Right lobe of liver (tissue), 6 donors: ENCODE measurements at regions not wholly inside any gene's neighbourhood (a gene's known extent, or its start where the extent isn't known, plus 50 kb on each side); places are given as distances from the start of the nearest gene placed in this dataset.
A peak's percentile ranks its signal among the peaks of the same experiment; 100 is the strongest.

ENCODE experiments used
- ATAC-seq, 4 donors: fragments of 200-7000 bp; cut with Tn5 transposase; one replicate each; pipeline ENCODE4 v1.9.1; 2020; ENCODE audit warnings: mild to moderate bottlenecking in 4 of 4, moderate library complexity in 4 of 4
- DNase-seq, 3 donors: peaks; one replicate each; pipeline ENCODE4 v3.0.0-alpha.2; 2020
- H3K27ac ChIP-seq, 3 donors: fragments of 200-600 bp; one replicate each; pipeline ENCODE4 v1.8.0; 2022
- H3K27me3 ChIP-seq, 2 donors: fragments of 200-600 bp; one replicate each; pipeline ENCODE4 v1.8.0; 2022
- H3K36me3 ChIP-seq, 4 donors: fragments of 200-600 bp; sonication (generic) in 1 of 4; one replicate each; pipeline versions ENCODE4 v1.5.1 to v1.8.0; 2017 to 2022; ENCODE audit warnings: control low read depth in 1 of 4
- H3K4me1 ChIP-seq, 4 donors: fragments of 200-600 bp; sonication (generic) in 1 of 4; one replicate each; pipeline versions ENCODE4 v1.5.1 to v1.8.0; 2017 to 2022; ENCODE audit warnings: control low read depth in 1 of 4
- H3K4me3 ChIP-seq, 3 donors: fragments of 200-600 bp; one replicate each; pipeline ENCODE4 v1.8.0; 2022
- H3K9me3 ChIP-seq, 4 donors: fragments of 200-600 bp; sonication (generic) in 1 of 4; one replicate each; pipeline versions ENCODE4 v1.5.1 to v1.8.0; 2017 to 2022; ENCODE audit warnings: control low read depth in 1 of 4
- POLR2A ChIP-seq: fragments of 450-650 bp; IDR thresholded peaks from one replicate; pipeline ENCODE4 v1.6.1; 2017; ENCODE audit warnings: antibody characterized with exemption, mild to moderate bottlenecking
- WGBS: methylation state at CpG from one replicate; pipeline ENCODE4 v1.1.6; 2018; ENCODE audit warnings: low coverage, low lambda C conversion rate; ENCODE audit not compliant: insufficient coverage; ENCODE audit errors: missing lambda C conversion rate; 5-methylcytosine and 5-hydroxymethylcytosine counted together
- intact Hi-C, 2 donors: fragments of 100-400 bp; cut with DNase I; formaldehyde crosslinking; loops; one replicate each; pipeline versions ENCODE4 v1.11.2 to v1.14.1; 2022
- TF ChIP-seq, protein P1 (sequence below), 4 donors: fragments of 200-600 bp in 3 of 4; fragments of 450-650 bp in 1 of 4; IDR thresholded peaks; one replicate each; pipeline versions ENCODE4 v1.5.1 to v1.8.0; 2016 to 2022; ENCODE audit warnings: antibody characterized with exemption in 4 of 4, mild to moderate bottlenecking in 2 of 4
- donor health status: DM: no; HTN: yes; CAD: no.
- donor health status: DM: no; HTN: no; CAD: no.
- donor health status: DM: no; HTN: no; CAD: no.
- donor health status: DM: no; HTN: yes; CAD: no.
- donor health status: DM: no; HTN: yes; CAD: no.

GRCh38 chr9:91161465-91162300 is 200.0 kb downstream of the AUH start:
- no peaks in the 10 kb centered on the region for H3K4me1 ChIP-seq
- ATAC-seq (no peak), DNase-seq (no peak)
- 80% methylated on average over 10 of the region's 13 CpGs for WGBS
- intact Hi-C loops, result no loop called here
- H3K27ac ChIP-seq, result no peak overlapping the region
- H3K36me3 ChIP-seq, result no peaks in the 10 kb centered on the region
- H3K4me3 ChIP-seq, result no peak overlapping the region
- TF ChIP-seq POLR2A, result no peak
- TF ChIP-seq, protein P1, sequence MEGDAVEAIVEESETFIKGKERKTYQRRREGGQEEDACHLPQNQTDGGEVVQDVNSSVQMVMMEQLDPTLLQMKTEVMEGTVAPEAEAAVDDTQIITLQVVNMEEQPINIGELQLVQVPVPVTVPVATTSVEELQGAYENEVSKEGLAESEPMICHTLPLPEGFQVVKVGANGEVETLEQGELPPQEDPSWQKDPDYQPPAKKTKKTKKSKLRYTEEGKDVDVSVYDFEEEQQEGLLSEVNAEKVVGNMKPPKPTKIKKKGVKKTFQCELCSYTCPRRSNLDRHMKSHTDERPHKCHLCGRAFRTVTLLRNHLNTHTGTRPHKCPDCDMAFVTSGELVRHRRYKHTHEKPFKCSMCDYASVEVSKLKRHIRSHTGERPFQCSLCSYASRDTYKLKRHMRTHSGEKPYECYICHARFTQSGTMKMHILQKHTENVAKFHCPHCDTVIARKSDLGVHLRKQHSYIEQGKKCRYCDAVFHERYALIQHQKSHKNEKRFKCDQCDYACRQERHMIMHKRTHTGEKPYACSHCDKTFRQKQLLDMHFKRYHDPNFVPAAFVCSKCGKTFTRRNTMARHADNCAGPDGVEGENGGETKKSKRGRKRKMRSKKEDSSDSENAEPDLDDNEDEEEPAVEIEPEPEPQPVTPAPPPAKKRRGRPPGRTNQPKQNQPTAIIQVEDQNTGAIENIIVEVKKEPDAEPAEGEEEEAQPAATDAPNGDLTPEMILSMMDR (IDR thresholded peaks at IDR 0.05), result no peak
- no peaks in the 10 kb centered on the region for H3K27me3 ChIP-seq
- H3K9me3 ChIP-seq, result no peaks in the 10 kb centered on the region

DNA sequence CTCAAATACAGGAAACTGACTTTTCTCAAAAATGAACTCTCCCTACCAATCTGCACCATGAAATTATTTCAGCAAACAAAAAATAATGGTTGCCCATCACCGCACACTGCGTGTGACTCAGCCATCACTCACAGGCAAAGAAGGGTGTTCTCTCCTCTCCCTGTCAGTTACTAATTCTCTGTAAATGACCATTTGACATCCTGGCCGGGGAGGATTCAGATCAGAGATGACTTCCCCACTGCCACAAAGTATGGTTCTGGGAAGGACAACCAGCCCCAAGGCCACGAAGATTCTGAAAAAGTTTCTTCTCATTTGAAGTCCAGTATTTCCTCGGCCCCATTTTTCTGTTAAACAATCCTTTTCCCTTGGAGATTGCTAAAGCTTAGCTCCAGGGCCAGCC is 199.4 kb downstream of the AUH start:
- intact Hi-C loops, result no loop called here
- WGBS, result 47% methylated on average over 5 of the region's 5 CpGs
- no peak for TF ChIP-seq POLR2A
- TF ChIP-seq, protein P1 (IDR thresholded peaks at IDR 0.05), result no peak
- Histone ChIP-seq H3K4me1 (no peaks in the 10 kb centered on the region), H3K27me3 (no peaks in the 10 kb centered on the region), H3K4me3 (no peak overlapping the region), H3K36me3 (no peaks in the 10 kb centered on the region), H3K27ac (no peak overlapping the region), H3K9me3 (no peaks in the 10 kb centered on the region)
- no peak for DNase-seq
- ATAC-seq, result no peak

GRCh38 chr9:91162784-91163443 is 198.8 kb downstream of the AUH start:
- no peak overlapping the region for H3K27ac ChIP-seq
- no peaks in the 10 kb centered on the region for H3K9me3 ChIP-seq
- no peak overlapping the region for H3K4me3 ChIP-seq
- intact Hi-C loops, result no loop called here
- peak; percentile 11 for TF ChIP-seq POLR2A
- TF ChIP-seq, protein P1 (IDR thresholded peaks at IDR 0.05), result no peak
- DNase-seq (peak; percentile 47 to 71 (median 59)), ATAC-seq (peak; percentile 40 to 66 (median 54))
- H3K4me1 ChIP-seq, result no peaks in the 10 kb centered on the region
- no peaks in the 10 kb centered on the region for H3K27me3 ChIP-seq
- WGBS, result 48% methylated on average over 2 of the region's 16 CpGs
- no peaks in the 10 kb centered on the region for H3K36me3 ChIP-seq

DNA sequence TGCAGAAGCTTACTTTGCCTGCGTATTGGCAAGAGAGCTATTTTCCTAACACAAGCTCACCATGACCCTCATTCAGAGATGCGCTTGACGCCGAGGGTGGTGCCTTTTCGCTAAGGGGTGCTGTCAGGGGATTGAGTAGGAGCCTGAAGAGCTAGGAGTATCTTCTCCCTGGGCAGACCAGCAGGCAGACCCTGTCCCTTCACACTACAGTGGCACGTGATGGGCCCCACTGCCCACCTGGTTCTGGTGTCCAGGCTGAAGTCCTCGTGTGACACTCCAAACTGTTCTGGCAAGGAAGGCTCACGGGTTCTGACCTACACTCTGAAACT is 198.3 kb downstream of the AUH start:
- intact Hi-C loops, result no loop called here
- H3K36me3 ChIP-seq, result no peaks in the 10 kb centered on the region
- H3K9me3 ChIP-seq, result no peaks in the 10 kb centered on the region
- H3K27ac ChIP-seq, result no peak overlapping the region
- 66% methylated on average over 6 of the region's 8 CpGs for WGBS
- DNase-seq (peak in 1 of 3 donors; percentile 37), ATAC-seq (peak in 1 of 4 donors; percentile 11)
- no peaks in the 10 kb centered on the region for H3K27me3 ChIP-seq
- no peak overlapping the region for H3K4me3 ChIP-seq
- no peak for TF ChIP-seq POLR2A
- TF ChIP-seq, protein P1 (IDR thresholded peaks at IDR 0.05), result no peak
- no peaks in the 10 kb centered on the region for H3K4me1 ChIP-seq
